Activated CD8-positive, alpha-beta memory T cell treated with anti-CD3 and anti-CD28 coated beads, Interleukin-2, amount 50 U/mL, for 24 hours (primary cell): ENCODE measurements at regions not wholly inside any gene's neighbourhood (a gene's known extent, or its start where the extent isn't known, plus 50 kb on each side); places are given as distances from the start of the nearest gene placed in this dataset.

Experiments used
- DNase-seq: peaks from one replicate; pipeline ENCODE4 v3.0.0-alpha.2; 2020; ENCODE audit errors: extremely low read depth

DNA sequence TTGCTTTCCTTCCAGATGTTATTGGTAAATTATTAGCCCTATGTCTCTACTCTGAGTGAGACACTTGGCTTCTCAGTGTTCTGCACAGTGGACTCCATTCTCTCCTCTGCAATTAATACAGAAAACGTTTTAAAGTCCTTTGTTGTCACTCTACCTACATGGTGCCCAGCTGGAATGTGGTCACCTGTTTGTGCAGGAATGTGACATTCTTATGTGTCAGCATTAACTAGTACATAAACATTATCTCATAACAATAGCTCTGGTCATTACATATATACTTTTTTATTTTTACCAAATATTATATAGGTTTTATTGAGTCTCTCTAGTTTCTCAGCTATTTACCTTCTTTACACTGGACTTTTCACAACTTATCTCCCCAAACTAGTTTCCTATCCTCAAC lies 147.0 kb upstream of the KCNMB2 start:
- DNase-seq: no peak

DNA sequence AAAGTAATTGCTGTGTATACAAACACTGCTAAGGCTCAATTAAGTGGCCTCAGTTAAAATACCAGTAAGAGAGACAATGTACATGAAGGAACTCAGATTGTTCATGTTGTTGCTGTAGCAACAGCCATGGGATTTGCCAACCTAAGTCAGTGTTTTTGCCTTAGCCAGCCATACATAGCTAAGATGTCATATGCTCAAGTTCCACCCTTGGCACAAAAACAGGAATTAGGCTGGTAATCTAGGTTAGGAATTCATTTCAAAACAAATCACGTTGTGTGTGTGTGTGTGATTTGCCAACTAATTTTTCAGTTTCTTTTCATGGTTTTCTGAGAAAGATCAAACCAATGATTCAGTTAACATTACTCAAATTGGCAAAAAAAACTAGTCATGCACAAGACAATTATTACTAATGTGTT lies 143.7 kb upstream of the KCNMB2 start:
- DNase-seq: no peak

DNA sequence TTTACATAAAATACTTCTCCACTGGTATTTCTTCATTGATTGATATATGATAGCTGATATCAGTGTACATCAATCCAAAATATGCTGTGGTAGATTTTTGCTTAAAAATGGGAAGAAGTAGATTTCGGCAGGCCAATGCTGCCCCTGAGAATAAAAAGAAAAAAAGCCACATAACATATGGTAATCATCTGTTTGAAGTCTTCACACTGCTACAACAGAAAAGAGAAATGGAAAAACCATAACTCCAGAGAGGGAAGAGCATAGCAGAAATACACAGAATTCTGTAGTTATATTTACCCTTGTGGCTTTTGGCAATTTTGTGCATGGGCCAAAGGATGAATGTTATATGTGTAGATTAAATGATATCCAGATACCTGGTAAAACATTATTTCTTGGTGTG lies 143.1 kb upstream of the KCNMB2 start:
- no peak for DNase-seq

DNA sequence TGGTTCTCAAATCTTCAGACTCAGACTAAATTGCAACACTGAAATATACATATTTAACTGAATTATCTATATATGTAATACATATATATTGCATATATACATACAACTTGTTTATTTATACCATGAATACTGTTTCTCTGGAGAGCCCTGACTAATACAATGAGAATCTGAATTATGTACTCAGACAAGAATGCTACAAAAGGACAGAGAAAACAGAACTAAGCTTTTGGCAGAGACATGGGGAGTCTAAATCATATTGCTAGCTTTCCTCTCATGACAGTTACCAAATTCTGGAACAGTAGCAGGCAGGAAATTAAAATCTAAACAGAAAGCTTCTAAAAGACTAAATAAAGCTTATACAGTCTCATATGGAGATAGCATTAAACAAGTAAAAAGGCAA lies 142.4 kb upstream of the KCNMB2 start:
- DNase-seq: no peak

DNA sequence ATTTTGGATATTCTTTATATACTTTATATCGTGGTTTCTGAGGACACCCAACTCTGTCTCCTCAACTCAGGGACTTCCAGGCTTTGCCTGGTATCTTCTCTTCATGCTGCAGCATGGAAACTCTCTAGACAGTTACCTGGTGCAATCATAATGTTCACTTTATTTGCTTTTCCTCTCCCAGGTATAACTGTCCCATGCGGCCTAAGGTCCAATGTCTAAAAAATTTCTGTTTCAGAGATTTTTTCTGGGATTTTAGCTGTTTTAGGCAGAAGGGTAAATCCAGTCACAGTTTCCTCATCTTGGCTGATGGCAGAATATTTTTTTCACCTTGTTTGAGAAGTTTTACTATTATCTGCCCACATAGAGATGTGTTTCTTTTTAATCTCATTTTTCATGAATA lies 139.9 kb upstream of the KCNMB2 start:
- no peak for DNase-seq

DNA sequence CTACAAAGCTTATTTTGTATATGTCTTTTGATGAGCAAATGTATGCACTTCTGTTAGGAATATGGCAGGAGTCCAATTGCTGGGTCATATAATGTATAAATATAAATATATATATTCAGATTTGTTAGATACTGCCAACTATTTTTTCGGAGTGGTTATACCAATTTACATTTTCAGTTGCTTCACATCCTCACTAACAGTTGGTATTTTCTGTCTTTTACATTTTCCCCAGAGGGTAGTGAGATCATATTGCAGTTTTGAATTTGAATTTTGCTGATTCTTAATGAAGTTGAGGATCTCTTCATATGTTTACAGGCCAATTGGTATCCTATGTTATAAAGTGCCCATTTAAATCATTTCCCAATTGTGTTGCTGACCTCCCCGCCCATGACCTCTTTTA lies 139.0 kb upstream of the KCNMB2 start:
- no peak for DNase-seq

DNA sequence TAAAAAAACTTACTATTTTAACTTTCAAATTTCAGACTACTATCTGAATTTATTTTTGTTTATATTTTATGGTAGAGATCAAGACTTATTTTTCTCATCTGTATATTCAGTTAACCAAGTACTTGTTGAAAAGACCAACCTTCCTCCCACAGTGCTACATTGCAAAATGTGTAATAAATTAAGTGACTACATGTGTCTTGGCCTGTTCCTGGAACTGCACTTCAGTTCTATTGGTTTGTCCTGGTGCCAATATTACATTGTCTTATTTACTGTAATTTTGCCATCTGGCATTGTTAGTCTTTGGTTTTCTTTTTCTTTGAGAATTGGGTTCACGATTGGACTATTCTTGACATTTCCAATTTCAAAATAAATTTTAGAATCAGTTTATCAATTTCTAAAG lies 138.4 kb upstream of the KCNMB2 start:
- DNase-seq: no peak

DNA sequence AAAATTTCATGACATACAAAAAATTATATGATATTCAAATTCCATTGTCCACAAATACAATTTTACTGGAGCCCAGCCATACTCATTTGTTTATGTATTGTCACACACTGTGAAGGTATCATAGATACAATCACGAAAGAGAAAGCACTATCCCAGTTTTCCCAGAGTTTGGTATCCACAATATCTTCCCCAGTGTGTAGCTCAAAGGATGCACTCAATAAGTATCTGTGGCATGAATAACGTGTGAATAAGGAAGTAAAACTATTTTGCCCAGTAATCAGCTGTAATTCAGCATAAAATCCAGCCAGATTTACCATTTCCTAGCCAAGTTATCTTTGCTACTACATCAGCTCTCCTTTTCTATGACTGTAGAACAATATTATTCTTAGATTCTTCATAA lies 131.3 kb upstream of the KCNMB2 start:
- no peak for DNase-seq

DNA sequence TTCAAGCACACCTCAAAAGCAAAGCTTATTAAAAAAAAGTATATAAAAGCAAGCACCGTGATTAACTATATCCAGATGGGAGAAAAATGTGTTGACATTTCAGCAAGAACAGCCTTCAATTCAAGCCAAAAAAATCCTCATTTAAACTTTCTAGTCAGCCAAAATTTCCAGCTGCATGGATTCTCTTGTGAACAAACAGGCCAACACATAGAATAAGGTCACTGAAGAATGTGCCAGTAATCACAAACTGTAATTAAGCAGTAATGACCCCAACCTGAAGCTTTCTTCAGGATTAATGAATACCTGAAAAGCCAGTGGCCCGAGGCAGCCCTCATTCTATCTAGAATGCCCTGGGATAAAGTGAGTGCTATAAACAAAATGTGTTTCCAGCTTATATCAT lies 130.7 kb upstream of the KCNMB2 start:
- DNase-seq: no peak

DNA sequence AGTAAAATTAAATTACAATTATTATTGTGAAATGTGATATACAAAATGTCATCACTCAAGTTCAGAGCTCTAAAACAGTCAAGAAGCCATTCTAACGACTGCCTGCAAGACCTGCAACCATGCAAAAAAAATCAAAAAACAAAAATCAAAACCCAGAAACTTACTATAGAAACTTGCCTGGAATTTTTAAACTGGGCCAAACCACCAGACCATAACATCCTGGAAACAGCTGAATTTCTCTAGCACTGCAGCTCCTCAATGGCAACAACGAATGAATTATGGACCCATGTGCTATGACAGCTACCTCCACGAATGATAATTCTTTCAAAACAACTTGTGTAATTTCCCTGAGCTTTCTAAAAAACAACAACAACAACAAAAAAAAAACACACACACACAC lies 130.0 kb upstream of the KCNMB2 start:
- no peak for DNase-seq

DNA sequence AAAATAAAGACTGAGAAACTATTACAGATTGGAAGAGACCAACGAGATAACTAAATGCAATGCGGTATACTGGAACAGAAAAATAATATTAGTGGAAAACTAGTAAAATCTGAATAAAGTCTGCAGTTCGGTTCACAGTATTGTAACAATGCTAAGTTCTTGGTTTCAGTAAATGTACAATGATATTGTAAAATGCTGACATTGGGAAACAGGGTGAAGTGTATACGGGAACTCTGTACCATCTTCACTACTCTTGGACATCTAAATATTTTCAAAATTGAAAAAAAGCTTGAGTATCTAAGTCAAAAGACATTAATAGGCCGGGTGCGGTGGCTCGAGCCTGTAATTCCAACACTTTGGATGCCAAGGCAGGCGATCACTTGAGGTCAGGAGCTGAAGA lies 120.9 kb upstream of the KCNMB2 start:
- no peak for DNase-seq

DNA sequence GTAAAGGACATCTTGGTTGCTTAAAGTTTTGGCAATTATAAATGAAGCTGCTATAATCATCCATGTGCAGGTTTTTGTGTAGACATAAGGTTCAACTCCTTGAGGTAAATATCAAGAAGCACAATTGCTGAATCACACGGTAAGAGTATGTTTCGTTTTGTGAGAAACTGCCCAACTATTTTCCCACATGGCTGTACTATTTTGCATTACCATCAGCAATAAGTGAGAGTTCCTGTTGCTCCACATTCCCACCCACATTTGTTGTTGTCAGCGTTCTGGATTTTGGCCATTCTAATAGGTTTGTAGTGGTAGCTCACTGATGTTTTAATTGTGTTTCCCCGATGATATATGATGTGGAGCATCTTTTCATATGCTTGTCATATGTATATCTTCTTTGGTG lies 118.5 kb upstream of the KCNMB2 start:
- DNase-seq: no peak

DNA sequence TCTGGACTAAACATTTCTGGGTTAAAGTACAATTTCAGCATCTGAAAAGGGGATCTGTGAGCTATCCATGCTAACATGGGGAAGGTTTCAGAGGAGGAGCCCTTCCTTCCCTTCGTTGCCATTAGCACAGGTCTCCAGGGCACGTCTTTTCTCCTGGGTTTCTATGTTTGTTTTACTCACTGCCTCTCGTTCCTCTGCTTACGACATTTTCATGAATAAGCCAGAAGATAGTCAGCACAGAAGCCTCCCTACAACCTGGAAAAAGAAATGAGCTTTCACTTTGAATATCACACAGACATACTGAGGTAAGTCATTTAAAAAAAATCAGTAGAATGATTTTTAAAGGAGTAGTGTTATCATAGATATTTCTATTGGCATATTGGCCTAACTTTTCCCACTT lies 117.2 kb upstream of the KCNMB2 start:
- DNase-seq: no peak

DNA sequence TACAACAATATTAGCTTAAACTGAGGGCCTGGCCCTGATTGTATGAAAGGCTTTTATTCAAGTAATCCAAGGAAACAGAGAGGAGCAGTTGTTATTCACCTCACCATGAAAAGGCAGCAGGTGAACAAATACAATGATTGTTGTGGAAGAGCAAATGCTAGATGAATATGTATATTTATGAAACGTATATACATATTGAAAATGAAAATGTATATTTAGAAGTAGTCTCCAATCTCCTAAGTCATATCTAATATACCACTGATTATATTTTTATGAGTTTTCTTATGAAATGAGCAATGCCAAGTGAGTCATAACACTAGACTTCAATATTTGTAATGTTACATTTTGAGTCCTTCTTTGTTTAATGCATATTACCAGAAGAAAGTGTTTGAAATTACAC lies 116.2 kb upstream of the KCNMB2 start:
- DNase-seq: no peak

DNA sequence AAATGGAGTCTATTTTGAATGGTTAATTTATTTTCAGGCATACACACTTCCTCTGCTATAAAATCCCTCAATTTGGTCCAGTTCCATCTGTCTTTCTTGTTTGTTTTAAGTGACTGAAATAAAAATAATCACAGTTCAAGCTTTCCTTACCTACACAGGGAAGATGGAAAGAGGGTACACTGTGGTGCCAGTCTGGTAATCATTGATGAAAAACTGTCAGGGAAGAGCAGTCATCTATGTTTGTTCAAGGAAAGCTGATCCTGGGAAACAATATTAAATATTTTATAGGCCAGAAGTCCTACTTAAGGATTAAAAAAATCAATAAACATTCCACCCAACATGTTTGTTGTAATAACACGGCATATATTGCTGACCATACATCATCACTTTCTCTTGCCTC lies 115.2 kb upstream of the KCNMB2 start:
- no peak for DNase-seq

DNA sequence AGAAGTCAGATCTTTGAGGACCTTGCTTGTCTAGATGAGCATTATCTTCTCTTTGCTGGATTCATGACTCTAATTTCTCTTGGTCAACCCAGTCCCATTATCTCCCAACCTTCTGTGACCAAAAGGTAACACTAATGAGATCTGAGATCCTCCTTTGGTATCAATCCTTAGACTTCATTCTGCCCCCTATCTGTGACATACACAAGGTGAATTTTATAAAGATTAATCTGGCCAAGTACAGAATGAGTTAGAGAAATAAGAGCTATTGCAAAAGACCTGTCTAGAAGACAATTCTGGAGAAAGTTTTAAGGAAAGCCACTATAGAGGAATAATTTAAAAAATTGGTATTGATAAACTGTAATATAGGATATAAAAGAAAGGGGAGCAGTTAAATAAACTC lies 113.8 kb upstream of the KCNMB2 start:
- no peak for DNase-seq

DNA sequence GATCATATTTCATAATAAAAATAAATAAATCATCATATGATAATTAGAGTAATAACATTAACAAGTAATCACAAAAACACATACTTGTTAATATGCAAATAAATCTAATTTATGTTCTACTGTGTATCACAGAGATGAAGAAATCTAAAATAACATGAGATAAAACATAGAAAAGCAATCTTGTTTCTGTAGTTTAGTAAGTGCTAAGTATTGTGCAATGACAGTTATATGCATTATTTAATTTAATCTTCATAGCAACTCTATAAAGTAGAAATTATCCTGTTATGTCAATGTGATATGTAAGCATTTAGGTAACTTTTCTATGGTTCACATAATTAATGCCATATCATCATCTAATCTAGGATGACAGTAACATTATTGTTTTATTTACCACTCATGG lies 108.2 kb upstream of the KCNMB2 start:
- DNase-seq: no peak

DNA sequence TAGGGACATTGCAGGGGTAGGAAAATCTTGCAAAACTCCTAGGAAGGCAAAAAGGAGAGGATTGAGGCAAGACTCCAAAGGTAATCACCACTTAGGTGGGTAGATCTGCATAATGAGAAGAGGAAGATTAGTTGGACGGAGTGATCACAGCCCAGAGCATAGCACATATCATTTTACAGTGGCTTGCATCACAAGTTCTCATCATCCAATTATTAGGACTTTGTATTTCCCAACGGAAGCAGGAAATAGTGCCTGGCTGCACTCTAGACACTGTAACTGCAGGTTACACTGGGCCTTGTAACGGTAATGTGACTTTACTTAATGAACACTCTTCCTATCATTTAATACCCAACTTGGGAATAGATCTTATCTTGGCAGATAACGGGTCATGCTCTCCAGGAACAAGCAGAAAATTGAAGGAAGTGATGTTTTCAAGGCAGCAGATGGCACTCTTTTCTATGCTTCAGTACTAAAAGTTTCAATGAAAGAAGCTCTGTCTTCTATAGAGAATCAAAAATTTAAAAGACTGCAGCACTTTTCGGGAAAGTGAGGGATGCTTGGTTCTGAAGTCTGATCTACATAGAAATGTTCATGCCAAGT lies 101.9 kb upstream of the KCNMB2 start:
- no peak for DNase-seq

DNA sequence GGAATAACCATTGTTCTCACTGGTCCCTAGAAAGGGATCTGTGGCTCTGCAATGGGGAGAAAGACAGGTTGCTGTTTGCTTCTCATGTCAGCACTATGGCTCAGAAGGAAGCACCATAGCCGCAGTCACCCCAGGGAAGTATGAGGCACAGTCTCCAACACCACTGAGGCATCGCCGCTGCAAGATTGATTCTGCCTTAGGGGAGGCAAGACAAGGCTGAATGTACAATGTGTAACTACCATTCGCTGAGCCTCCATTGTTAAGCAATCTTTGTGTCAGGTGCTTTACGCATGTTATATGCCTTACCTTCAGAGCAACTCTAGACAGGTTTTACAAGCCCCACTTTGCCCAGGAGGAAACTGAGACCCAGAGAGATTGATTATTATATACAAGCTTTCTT lies 100.7 kb upstream of the KCNMB2 start:
- no peak for DNase-seq

DNA sequence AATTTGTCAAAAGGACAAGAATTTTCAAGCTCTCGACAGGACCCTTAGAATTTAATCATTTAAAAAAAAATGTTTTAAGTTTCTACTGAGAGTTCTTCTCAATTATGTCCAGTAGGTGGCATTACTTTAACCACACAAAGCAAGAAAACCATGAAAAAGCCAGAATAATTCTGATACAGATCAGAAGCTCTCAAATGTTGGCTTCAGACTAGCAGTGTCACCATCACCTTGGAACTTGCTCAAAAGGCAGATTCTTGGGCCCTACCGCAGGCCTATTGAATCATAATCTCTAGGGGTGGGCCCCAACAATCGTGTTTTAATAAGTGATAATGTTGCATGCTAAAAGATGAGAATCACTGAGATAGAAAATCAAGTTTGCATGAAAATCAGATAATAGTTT lies 99.5 kb upstream of the KCNMB2 start:
- no peak for DNase-seq

DNA sequence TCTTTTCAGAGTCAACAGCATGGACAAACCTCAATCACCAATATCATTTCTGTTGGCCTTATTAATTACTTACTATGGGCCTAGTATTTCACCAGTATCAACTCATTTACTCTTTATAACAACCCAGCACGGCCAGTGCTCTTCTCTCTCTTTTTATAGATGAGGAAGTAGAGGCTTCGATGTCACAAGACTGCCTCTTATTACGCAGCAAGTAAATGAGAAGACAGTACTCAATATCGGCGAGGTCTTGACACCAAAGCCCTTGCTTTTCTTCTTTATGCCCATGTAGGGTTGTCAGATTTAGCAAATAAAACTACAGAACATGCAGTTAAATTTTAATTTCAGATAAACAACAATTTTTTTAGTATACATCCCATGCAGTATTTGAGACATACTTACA lies 99.0 kb upstream of the KCNMB2 start:
- no peak for DNase-seq

DNA sequence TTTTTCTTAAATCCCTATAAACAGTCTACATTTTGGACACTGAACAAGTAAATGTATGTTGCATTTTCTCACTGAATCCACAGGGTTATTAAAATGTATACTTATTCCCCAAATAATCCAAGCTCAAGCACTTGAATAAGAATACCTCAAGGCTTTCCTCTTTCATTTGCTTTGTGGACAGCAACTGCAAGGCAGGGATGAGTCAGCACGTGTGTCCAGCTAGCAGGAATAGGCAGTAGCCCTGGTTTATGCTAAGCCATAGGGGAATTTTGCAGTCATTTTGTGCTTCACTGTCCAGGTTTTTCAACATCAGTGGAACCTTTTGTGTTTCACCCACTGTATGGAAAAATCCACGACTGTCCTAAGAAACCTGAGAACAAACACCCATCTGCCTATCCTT lies 96.7 kb upstream of the KCNMB2 start:
- no peak for DNase-seq

DNA sequence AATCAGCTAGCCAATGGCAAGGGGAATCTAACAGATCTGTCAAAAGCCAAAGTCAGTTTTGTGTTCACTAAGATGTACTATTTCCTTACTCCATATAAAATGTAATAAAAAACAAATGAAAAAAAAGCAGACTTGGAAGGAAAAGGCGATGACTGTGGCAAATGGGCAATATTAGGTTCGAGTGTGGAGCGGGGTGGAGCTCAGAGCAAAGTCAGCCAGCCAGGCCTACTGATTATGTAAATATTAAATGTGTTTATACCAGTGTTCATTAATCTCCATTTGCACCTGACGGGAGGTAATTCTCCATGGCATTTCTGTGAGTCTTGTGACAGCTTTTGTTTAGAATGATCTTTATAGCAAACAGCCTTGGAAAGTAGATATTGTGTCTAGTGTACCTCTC lies 96.2 kb upstream of the KCNMB2 start:
- no peak for DNase-seq

DNA sequence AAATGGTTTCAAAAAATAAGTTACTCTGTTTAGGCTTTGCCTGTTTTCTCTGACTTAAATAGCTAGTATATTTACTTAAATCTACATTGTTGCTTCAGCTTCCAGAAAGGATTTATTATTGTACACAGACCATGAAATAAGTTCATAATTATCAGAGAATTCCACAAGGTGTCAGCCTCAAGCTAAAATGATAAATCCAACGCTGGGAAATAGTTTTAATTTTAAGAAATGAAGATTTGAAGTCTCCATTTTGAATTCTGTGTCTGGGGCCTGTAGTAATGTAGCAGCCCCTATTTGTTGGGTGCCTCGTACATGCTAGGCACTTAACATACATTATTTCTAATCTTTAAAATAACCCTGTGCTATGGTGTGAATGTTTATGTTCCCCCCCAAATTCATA lies 92.6 kb upstream of the KCNMB2 start:
- no peak for DNase-seq

DNA sequence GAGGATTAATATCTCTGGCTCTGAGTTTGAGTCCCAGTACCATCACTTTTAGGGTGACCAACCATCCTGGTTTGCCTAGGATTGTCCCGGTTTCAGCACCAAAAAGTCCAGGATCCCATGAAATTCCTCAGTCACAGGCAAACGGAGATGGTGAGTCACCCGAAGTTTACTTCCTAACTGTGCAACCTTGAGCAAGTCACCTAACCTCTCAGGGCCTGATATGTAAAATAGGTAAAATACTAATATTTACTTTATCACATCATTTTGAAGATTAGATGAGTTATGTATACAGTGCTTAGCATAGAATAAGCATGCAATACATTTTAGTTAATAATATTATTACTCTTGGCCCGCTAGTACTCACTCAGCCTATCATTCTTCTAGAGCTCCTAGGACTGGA lies 91.1 kb upstream of the KCNMB2 start:
- DNase-seq: no peak
